ENCODE measurements at regions not wholly inside any gene's neighbourhood (a gene's known extent, or its start where the extent isn't known, plus 50 kb on each side); places are given as distances from the start of the nearest gene placed in this dataset.

DNA sequence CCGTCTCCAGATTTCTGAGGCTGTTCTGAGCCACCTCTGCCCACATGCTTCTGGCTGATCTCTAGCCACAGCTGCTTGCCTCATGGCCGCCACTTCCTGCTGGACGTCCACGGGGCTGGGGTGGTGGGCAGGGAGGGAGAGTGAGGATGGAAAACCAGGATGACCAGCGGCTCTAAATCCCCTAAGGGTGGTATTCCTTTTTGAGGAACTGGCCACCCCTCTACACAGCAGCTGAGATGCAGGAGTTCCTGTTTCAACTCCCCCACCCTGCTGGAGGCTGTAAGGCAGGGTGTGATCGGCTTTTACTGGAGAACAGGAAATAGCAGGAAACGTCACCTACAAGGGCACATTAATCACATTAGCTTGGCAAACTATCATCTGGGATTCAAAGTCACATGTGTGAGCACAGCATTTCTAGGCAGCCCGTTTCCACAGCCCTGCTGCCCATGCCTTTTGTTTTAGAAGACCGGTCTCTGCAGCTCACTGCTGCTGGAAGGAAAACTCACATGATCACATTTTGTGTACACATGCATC lies 181.6 kb upstream of the ECI2 start:
- Histone ChIP-seq H3K4me3 (peak overlapping the region in 1 of 8 donors; percentile 23), H3K36me3 (no peaks in the 10 kb centered on the region), H3K27ac (peak overlapping the region; percentile 36 to 82 (median 78)), H3K4me1 (peaks cover 13 to 45% (median 31%) of the 10 kb centered on the region in 6 donors), H3K27me3 (replicated peaks in 1 of 7) (no peaks in the 10 kb centered on the region), H3K9me3 (peaks cover 6 to 29% (median 25%) of the 10 kb centered on the region in 8 donors)
- intact Hi-C loops (cut with DNase I; ENCODE audit: low total_unique reads): no loop called here
- DNase-seq: no peak
- peak in 2 of 3 donors; percentile 66 to 79 for TF ChIP-seq POLR2AphosphoS5 (IDR thresholded peaks at IDR 0.05)
- peak in 3 of 11 experiments; percentile 13 to 16 (median 16) for TF ChIP-seq CTCF (IDR thresholded peaks at IDR 0.05 in 8 of 11, conservative IDR thresholded peaks at IDR 0.05 in 3 of 11)
- TF ChIP-seq POLR2A (IDR thresholded peaks at IDR 0.05): no peak
- 7 to 19% (median 14%) methylated on average over 9 of the region's 9 CpGs for WGBS, 5 donors

- Histone ChIP-seq H3K4me1 (peaks cover 7 to 31% (median 22%) of the 10 kb centered on the region in 6 donors), H3K36me3 (no peaks in the 10 kb centered on the region), H3K4me3 (no peak overlapping the region), H3K27me3 (replicated peaks in 1 of 7) (no peaks in the 10 kb centered on the region), H3K9me3 (peaks cover 6 to 51% (median 46%) of the 10 kb centered on the region in 8 donors), H3K27ac (no peak overlapping the region)
- TF ChIP-seq POLR2AphosphoS5 (IDR thresholded peaks at IDR 0.05) (no peak), CTCF (IDR thresholded peaks at IDR 0.05 in 8 of 11, conservative IDR thresholded peaks at IDR 0.05 in 3 of 11) (no peak), POLR2A (IDR thresholded peaks at IDR 0.05) (no peak)
- no peak for DNase-seq
- intact Hi-C loops (cut with DNase I; ENCODE audit: low total_unique reads): no loop called here
- 47 to 72% (median 50%) methylated on average over 2 of the region's 2 CpGs for WGBS, 5 donors
Measured at GRCh38 chr6:4314201-4314707, 178.9 kb upstream of the ECI2 start.

DNA sequence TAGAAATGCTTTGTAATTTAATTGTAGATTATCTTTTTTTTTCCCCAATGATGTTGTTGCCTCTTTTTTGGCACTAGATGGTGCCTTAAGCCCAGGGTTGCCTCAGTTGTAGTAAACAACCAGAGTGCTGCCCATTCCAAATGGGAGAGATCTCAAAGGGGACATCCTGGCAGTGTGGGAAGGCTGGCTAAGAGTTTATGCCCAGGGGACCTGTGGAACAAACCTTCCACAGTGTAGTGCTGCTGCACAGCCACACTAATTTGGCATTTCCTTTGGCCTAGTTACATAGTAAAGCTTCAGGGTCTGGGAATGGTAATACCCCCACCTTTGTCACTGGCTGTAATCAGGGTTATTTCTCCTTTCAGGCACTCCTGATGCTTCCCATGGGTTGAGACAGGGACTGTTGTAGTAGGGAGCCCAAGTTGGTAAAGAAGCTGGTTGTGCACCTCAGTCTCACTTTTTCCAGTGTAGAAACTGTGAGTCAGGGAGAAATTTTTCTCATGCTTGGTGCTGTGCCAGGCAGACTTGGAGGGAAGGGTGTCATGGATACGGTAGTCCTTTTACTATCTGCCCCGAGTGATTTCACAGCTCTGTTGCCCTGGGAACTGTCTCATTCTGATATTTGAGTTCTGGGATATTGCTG lies 177.8 kb upstream of the ECI2 start:
- no peak for DNase-seq
- H3K27ac ChIP-seq: peak overlapping the region in 1 of 8 donors; percentile 15

More for the DNA sequence above, 177.8 kb upstream of the ECI2 start:
- Histone ChIP-seq H3K36me3 (no peaks in the 10 kb centered on the region), H3K4me3 (no peak overlapping the region), H3K9me3 (peaks cover 6 to 52% (median 46%) of the 10 kb centered on the region in 8 donors), H3K27me3 (replicated peaks in 1 of 7) (no peaks in the 10 kb centered on the region), H3K4me1 (peaks cover 7 to 21% (median 17%) of the 10 kb centered on the region in 6 donors)
- TF ChIP-seq CTCF (IDR thresholded peaks at IDR 0.05 in 8 of 11, conservative IDR thresholded peaks at IDR 0.05 in 3 of 11) (peak in 2 of 11 experiments; percentile 20 to 29), POLR2AphosphoS5 (IDR thresholded peaks at IDR 0.05) (no peak)
- 51 to 72% (median 67%) methylated on average over 2 of the region's 2 CpGs for WGBS, 5 donors
- intact Hi-C loops (cut with DNase I; ENCODE audit: low total_unique reads): no loop called here

Data from spleen (tissue), 11 donors.